Stomach (tissue), 4 donors: ENCODE measurements at regions not wholly inside any gene's neighbourhood (a gene's known extent, or its start where the extent isn't known, plus 50 kb on each side); places are given as distances from the start of the nearest gene placed in this dataset.

ENCODE experiments used
- CTCF ChIP-seq, 7 experiments: fragments of 450-650 bp in 4 of 7; fragments of 200-600 bp in 3 of 7; sonication (generic) in 3 of 7; IDR thresholded peaks; one replicate each; pipeline ENCODE4 v1.5.1; 2016 to 2019; ENCODE audit warnings: antibody characterized with exemption in 7 of 7, control low read depth in 2 of 7, mild to moderate bottlenecking in 1 of 7
- POLR2A ChIP-seq, 4 donors: fragments of 450-650 bp; IDR thresholded peaks; one replicate each; pipeline ENCODE4 v1.6.1; 2016; ENCODE audit warnings: antibody characterized with exemption in 4 of 4, control low read depth in 2 of 4, mild to moderate bottlenecking in 1 of 4, moderate library complexity in 1 of 4

GRCh38 chr16:47949276-47949675 is 206.5 kb downstream of the ABCC12 start:
- TF ChIP-seq CTCF (IDR thresholded peaks at IDR 0.05) (no peak), POLR2A (IDR thresholded peaks at IDR 0.05) (no peak)
